M059J (cell line): ENCODE measurements at regions not wholly inside any gene's neighbourhood (a gene's known extent, or its start where the extent isn't known, plus 50 kb on each side); places are given as distances from the start of the nearest gene placed in this dataset.
A peak's percentile ranks its signal among the peaks of the same experiment; 100 is the strongest.

Source experiments
- DNase-seq: peaks from one replicate; pipeline ENCODE4 v3.0.0-alpha.2; 2012; ENCODE audit warnings: low read depth

GRCh38 chr12:5227708-5228373 is 184.2 kb downstream of the KCNA5 start:
- DNase-seq = no peak

DNA sequence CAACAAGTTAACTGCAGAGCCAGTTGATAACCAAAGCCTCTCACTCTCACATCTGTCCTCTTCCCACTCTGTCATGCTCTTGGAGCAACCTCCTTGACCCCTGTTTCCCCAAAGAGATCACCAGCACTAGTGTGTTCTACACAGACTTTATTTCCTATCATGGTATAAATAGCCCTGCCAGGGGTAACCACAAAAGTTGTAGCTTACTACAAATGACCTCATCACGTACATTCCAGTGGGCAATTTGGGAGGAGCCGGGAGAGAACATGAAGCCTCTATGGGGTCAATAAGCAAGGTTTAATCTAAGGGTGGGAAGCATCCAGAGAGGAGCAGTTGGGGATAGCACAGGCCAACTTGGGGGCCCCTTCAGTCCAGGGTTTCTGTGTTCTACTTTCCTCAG is 186.5 kb downstream of the KCNA5 start:
- peak; percentile 78 for DNase-seq

GRCh38 chr12:5230861-5231260 is 187.2 kb downstream of the KCNA5 start:
- DNase-seq = no peak

- peak; percentile 71 for DNase-seq
Observed at GRCh38 chr12:5232291-5232690, 188.6 kb downstream of the KCNA5 start.

- DNase-seq = no peak
Observed at GRCh38 chr12:5232826-5233500, 189.3 kb downstream of the KCNA5 start.

DNA sequence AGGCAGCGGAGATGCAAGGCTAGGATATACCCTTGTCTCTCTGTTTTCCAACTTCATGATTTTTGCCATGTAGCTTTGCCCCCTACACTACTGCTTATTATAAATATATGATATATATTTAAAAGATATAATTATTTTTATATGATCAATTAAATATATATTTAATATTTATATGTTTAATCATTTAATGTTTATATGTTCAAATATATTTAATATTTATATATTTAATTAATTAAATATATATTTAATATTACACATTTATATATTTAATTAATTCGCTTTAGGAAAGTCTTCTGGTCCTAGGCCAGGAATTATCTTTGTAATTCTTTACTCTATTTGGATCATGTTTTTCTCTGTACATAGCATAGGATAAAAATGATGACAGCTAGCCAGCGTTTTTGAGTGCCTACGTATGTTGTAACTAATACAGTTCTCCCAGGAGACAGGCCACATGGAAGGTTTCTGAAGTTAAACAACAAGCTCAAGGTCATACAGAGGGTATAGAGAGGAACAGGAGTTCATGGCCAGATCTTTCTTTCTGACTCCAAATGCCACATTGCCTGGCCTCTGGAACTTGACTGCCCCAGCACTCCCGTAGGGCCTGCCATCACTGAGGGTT is 192.5 kb downstream of the KCNA5 start:
- DNase-seq = no peak

GRCh38 chr12:5242440-5242839 is 189.5 kb upstream of the NTF3 start:
- DNase-seq = no peak

GRCh38 chr12:5243014-5243413 is 188.9 kb upstream of the NTF3 start:
- DNase-seq = no peak

DNA sequence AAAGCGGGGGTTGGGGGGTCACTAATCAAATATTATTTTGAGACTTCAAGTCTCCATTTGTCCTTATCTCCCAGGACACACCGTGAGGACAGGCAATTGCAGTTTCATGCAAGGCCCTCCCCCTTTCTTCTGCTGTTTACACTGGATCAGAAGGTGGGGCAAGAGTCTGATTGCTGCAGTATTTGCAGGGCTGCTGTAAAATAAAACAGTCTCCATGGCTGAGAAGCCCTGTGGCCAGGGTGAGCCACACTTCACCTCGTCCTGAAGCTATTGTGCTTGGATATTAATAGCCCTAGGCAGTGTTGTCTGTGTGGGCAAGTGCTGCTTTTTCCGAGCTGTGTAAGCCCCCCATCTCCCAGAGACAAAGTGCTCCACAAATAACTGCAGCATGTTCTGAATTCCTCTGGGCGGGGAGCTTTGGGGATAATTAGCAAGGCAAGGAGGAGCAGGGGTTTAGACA is 187.4 kb upstream of the NTF3 start:
- no peak for DNase-seq

- no peak for DNase-seq
Observed at GRCh38 chr12:5246196-5246595, 185.7 kb upstream of the NTF3 start.

- DNase-seq = peak; percentile 34
Observed at GRCh38 chr12:5247144-5247543, 184.8 kb upstream of the NTF3 start.

DNA sequence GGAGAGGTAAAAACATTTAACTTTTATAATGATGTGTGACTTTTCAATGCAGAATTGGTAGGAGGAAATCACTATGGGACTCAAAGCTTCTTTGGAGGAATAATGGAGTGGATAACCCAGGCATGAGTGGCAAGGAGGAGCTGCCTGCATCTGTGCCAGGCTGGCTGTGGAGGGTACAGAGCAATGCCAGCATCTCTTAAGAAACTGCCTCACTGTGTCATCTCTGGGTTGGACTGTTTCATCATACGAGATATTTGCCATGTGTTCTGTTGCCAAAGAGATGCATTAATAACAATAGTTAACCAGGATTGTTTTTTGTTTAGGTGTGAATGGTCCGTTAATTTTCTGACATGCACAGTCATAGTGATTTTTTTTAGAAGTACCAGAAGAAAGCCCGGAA is 183.7 kb upstream of the NTF3 start:
- DNase-seq = no peak

- DNase-seq = no peak
Observed at GRCh38 chr12:5248999-5249526, 182.8 kb upstream of the NTF3 start.

GRCh38 chr12:5251092-5251491 is 180.8 kb upstream of the NTF3 start:
- DNase-seq = no peak

- no peak for DNase-seq
Observed at GRCh38 chr12:5251786-5252185, 180.1 kb upstream of the NTF3 start.

DNA sequence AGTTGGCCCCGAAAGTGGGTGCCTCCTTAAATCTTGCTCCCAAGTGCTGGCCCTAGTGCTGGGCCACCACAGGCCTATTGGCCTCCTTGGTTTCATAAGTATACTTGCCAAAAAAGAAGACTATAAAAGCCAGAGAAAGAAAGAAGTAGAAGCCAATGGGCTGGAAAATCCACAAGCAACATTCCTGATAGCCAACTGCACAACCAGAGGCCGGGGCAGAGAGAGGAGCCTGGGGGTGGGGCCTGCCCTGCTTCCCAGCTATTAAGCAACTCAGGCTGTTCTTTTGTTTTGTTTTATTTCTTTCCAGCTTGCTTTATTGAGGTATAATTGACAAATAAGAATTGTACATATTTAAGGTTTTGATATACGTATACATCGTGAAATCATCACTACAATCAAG is 177.2 kb upstream of the NTF3 start:
- DNase-seq = peak; percentile 36

DNA sequence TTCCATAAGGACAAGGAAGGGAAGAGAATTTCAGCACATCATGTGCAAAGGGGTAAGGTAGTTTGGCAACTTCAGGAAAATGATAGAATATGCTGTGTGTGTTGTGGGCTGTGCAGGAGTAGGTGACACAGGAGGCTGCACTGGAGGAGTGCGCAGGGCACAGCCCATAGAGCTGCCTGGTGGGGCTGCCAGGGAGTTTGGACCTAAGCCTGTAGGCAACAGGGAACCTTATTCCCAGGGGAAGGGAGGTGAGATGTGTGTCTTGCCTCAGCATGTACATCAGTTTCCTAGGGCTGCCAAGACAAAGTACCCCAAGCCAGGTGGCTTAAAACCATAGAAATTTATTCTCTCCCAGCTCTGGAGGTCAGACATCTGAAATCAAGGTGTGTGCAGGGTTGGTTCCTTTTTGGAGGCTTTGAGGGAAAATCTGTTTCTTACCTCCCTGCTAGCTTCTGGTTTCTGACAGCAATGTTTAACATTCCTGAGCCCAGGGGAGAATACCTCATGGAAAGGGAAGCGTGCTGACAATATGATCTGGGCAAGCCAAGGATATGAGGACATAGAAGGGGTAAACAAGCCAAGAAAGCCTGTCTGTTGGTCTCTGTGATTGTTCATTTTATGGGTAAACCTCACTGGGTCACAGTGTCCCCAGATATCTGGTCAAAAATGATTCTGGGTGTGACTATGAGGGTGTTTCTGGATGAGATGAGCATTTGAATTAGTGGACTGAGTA is 174.0 kb upstream of the NTF3 start:
- peak; percentile 79 for DNase-seq

DNA sequence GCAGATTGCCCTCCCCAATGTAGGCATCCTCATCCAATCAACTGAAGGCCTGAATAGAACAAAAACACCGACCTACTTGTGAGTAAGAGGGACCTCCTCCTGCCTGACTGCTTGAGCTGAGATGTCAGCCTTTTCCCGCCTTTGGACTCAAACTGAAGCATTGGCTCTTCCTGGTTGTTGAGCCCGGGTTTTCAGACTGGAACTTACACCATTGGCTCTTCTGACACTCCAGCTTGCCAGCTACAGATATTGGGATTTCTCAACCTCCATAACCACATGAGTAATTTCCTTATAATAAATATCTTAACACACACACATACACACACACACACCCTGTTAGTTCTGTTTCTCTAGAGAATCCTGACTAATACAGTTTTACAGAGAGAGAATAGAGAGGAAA is 173.4 kb upstream of the NTF3 start:
- peak; percentile 91 for DNase-seq

DNA sequence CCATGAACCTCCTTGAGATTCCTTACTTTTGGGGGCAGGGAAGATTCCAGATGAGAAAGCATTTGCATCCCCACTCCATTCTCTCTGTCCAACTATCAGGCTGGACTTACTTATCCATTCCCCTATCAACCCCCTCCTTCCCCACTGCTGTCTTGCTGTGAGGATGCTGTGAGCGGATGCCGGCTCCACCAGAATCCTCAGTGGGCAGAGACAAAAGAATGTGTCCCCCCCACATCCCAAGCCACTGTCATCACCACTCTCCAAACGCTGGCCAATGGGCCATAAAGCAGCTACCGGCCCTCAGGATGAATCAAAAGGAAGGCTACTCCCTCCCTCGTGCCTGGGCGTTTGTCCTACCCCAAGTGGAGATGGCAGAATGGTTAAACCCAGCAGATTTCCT is 173.0 kb upstream of the NTF3 start:
- DNase-seq = peak; percentile 45

GRCh38 chr12:5259523-5259922 is 172.4 kb upstream of the NTF3 start:
- DNase-seq = peak; percentile 91

DNA sequence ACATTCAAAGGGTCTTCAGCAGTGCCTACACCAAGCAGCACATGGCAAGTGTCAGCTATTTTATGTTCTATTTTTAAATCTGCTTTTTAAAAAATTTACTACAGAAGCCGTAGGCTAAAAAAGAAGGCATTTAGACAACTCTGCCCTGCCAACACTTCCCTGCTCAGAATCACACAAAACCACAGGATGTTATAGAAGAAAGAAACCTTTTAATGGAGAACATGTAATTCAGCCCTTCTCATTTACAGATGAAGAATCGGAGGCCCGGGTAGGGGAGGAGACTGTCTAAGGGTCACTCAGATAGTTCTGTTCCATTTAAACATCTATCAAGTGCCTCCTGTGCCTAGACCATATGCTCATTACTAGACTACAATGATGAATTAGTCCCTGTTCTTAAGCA is 171.8 kb upstream of the NTF3 start:
- peak; percentile 68 for DNase-seq

DNA sequence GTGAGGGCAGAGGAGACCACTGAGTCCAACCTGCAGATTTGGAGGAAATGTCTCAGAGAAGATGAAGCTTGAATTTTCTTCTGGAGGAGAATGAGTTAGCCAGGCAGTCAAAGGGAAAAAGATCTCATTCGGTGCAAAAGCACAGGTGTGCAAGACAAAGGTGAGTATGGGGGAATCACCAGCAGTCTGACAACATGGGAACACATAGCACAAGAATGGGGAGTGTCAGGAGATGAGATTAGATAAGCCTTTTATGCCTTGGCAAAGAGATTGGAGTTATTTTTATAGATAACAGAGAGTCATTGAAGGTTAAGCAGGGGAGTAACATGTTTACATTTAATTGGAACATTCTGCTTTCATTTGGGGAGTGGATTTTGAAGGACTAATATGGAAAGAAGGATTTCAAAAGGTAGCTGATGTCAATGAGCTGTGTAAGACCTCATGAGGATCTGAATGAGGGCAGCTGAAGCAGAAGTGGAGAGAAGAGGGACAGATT is 171.3 kb upstream of the NTF3 start:
- peak; percentile 11 for DNase-seq
